Endometrial microvascular endothelial cells (primary cell): ENCODE measurements at regions not wholly inside any gene's neighbourhood (a gene's known extent, or its start where the extent isn't known, plus 50 kb on each side); places are given as distances from the start of the nearest gene placed in this dataset.

ENCODE experiments used
- in situ Hi-C: cut with HindIII; loops from 2 replicates; pipeline ENCODE4 v1.10.0; 2017; ENCODE audit warnings: low sequenced_read_pairs, low pct_unique_long_range_greater_than_20kb; ENCODE audit errors: inconsistent ontology term

GRCh38 chr15:35827141-35827540 lies 281.2 kb upstream of the DPH6 start:
- in situ Hi-C loops: no loop called here

GRCh38 chr15:35827911-35828310 lies 281.9 kb upstream of the DPH6 start:
- in situ Hi-C loops: no loop called here

GRCh38 chr15:35833581-35833980 lies 287.6 kb upstream of the DPH6 start:
- in situ Hi-C loops: no loop called here

GRCh38 chr15:35834216-35834830 lies 288.4 kb upstream of the DPH6 start:
- in situ Hi-C loops: no loop called here

- in situ Hi-C loops: no loop called here
Observed at GRCh38 chr15:35834866-35835265, 288.9 kb upstream of the DPH6 start.

GRCh38 chr15:35838424-35839111 lies 292.6 kb upstream of the DPH6 start:
- in situ Hi-C loops: no loop called here

GRCh38 chr15:35842631-35843030 lies 296.7 kb upstream of the DPH6 start:
- in situ Hi-C loops: no loop called here

- in situ Hi-C loops: no loop called here
Observed at GRCh38 chr15:35843498-35843897, 297.5 kb upstream of the DPH6 start.

- in situ Hi-C loops: no loop called here
Observed at GRCh38 chr15:35850284-35850683, 304.3 kb upstream of the DPH6 start.

GRCh38 chr15:35851491-35851890 lies 305.5 kb upstream of the DPH6 start:
- in situ Hi-C loops: no loop called here

GRCh38 chr15:35852818-35853624 lies 307.1 kb upstream of the DPH6 start:
- in situ Hi-C loops: no loop called here

- in situ Hi-C loops: no loop called here
Observed at GRCh38 chr15:35854316-35854715, 308.4 kb upstream of the DPH6 start.

- in situ Hi-C loops: no loop called here
Observed at GRCh38 chr15:35857567-35858226, 311.7 kb upstream of the DPH6 start.

GRCh38 chr15:35858707-35859106 lies 312.7 kb upstream of the DPH6 start:
- in situ Hi-C loops: no loop called here

GRCh38 chr15:35863655-35864054 lies 317.7 kb upstream of the DPH6 start:
- in situ Hi-C loops: no loop called here

- in situ Hi-C loops: no loop called here
Observed at GRCh38 chr15:35867356-35867755, 321.4 kb upstream of the DPH6 start.

GRCh38 chr15:35871282-35871681 lies 325.3 kb upstream of the DPH6 start:
- in situ Hi-C loops: no loop called here

GRCh38 chr15:35871812-35872211 lies 325.8 kb upstream of the DPH6 start:
- in situ Hi-C loops: no loop called here

- in situ Hi-C loops: no loop called here
Observed at GRCh38 chr15:35872577-35872976, 326.6 kb upstream of the DPH6 start.
